HG02588 (cell line): ENCODE measurements at regions not wholly inside any gene's neighbourhood (a gene's known extent, or its start where the extent isn't known, plus 50 kb on each side); places are given as distances from the start of the nearest gene placed in this dataset.
"Not testable (repeated sequence)": the region's sequence is repeated elsewhere in the genome, so short reads cannot be mapped to it uniquely, and the experiment has no call there.

Source experiments
- ATAC-seq: cut with Tn5 transposase; IDR thresholded peaks from one replicate; pipeline ENCODE4 v1.9.1; 2021; ENCODE audit warnings: mild to moderate bottlenecking, moderate library complexity; ENCODE audit not compliant: unreplicated experiment

DNA sequence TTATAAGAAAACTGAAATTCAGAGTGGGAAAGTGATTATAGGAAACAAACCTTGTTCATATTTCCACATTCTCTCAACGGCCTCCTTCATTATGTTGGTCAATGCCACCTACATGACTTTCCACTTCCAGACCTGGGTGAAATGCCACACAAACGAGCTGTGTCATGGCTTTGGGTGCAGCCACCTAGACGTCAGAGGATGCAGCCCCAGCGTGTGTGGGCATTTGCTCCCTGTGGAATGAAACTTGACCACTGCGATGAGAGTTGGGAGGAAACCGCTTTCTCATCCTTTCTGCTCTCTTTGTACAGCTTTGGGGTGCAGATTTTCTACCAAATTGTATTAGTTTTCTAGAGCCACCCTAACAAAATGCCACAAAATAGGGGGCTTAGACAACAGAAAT, 291.0 kb downstream of the CYRIA start:
- ATAC-seq, result no peak

DNA sequence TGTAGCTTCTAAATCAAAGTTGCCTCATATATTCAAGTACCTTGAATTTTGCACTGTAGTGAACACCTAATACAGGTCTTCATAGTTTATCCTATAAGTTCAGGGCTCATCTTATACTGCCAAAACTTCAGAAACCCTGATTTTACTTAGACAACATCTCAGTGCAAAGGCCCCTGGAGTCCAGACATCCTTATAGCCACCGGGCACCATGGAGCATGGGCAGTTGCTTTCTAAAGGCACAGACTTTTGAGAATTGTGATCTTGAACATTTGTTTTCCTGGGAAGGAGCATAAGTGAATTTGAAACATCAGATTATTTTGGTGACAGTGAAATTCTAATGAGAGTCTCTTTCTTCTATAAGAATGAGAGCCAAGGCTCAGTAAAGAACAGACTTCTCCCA, 292.3 kb downstream of the CYRIA start:
- ATAC-seq, result no peak

- no peak for ATAC-seq
Measured at GRCh38 chr2:16371751-16372150, 293.9 kb downstream of the CYRIA start.

- ATAC-seq, result no peak
Measured at GRCh38 chr2:16368951-16369350, 296.7 kb downstream of the CYRIA start.

DNA sequence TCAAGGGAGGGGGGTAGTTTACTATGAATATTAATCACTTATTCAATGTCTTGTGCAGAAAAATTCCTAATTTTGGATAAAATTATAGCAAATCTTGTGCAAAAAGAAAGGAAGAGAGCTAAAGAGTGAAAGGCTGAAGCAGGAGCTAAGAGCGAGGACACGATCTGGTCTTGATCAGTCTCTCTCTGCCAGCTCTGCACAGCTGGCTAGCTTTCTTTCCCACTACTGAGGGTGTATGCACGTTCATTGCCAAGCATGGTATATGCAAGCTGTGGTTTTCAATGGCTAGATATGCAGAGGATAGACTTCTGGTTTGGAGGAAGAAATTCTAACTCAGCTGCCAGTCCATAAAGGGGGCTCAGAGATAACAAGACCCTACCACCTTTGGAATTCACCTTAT, 297.3 kb downstream of the CYRIA start:
- no peak for ATAC-seq

- no peak for ATAC-seq
Measured at GRCh38 chr2:16365366-16365765, 300.3 kb downstream of the CYRIA start.

- ATAC-seq, result no peak
Measured at GRCh38 chr2:16363581-16363980, 302.1 kb downstream of the CYRIA start.

GRCh38 chr2:16362611-16363010, 303.0 kb downstream of the CYRIA start:
- ATAC-seq, result no peak

DNA sequence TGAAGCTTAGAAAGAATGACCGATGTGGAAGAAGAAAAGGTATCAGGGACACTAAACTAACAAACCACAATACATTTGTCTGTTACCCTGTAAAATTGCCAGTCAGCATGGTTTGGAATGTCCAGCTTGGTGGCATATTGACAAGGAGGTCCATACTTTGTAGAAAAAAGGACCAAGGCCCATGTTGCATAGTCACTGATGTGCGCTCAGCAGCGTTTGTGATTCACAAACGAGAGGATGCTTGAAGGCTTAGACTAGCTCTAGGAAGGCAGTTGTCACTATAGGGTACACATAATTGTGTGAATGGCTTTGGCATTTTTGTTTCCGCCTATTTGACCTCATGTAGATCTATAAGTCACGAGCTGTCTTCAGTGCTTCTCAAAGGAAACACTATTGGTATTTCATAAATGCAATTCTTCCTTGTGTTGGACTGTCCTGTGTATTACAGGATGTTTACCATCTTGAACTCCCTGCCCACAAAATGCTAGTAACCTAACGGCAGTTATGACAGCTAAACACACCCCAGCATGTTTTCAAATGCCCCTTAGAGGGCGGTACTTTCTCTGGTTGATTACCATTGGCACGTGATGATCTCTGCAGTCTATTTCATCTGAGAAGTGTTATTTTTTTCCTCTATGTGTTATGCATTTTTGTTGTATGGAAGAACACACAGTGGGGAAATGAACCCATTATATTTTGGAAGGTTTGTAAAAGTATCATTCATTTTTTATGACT, 304.2 kb downstream of the CYRIA start:
- no peak for ATAC-seq

DNA sequence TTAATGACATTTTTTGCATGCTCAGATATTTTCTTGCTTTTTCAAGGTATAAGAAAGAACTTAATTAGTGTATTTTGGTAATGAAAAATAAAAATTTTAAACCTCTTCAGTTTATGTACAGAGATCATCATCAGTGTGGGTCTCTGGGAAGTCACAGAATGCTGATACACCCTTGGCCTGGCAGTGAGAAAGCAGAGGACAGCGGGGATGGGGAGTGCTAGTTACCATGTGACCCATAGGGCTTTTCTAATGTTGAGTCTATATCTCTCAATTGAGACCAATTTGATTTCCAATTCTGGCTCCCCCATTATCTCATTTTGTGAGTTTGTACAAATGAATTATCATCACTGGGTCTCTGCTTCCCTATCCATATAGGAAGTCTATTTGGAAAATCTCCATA, 305.7 kb downstream of the CYRIA start:
- ATAC-seq, result no peak

DNA sequence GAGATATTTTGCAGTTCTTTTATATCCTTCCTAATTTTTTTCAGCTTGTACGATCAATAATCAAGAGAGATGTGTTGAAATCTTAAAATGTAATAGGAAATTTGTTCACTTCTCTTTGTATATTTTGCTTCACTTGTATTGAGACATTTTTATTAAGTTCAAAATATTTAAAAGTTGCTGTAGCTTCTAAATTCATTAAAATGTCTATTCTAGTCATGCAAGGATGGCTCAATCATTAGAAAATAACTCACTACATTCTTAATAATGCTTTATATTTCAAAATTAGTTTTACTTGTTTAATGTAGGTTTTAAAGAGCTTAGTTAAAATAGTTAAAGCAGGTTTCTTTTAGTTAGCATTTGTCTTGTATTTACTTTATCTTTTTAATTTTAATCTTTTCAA, 308.4 kb downstream of the CYRIA start:
- ATAC-seq, result no peak

DNA sequence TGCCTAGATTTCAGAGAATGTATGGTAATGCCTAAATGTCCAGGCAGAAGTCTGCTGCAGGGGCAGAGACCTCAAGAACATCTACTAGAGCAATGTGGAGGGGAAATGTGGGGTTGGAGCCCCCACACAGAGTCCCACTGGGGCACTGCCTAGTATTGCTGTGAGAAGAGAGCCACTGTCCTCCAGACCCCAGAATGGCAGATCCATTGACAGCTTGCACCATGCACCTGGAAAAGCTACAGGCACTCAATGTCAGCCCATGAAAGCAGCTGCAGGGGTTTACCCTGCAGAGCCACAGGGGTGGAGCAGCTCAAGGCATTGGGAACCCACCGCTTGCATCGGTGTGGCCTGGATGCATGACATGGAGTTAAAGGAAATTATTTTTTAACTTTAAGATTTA, 314.1 kb downstream of the CYRIA start:
- ATAC-seq, result no peak

GRCh38 chr2:16351137-16351536, 314.5 kb downstream of the CYRIA start:
- ATAC-seq, result no peak

- ATAC-seq, result no peak
Measured at GRCh38 chr2:16350211-16350610, 315.4 kb downstream of the CYRIA start.

DNA sequence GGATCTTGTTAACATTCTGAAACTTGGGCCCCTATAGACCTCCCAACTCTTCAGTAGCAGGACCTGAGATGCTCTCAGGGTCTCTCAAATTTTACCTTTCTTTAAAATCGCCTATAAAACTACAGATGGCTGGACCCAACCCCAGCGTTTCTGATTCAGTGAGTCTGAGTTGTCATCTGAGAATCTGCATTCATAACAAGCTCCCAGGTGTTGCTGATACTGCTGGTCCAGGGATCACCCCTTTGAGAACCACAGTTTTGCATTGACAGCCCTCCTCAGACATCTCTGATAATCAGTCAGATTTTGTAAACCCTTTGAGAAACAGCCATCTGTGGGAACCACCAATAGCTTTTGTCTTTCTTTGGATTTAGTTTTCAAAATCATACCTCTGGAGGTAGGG, 315.8 kb downstream of the CYRIA start:
- no peak for ATAC-seq

GRCh38 chr2:16348821-16349515, 316.7 kb downstream of the CYRIA start:
- no peak for ATAC-seq

DNA sequence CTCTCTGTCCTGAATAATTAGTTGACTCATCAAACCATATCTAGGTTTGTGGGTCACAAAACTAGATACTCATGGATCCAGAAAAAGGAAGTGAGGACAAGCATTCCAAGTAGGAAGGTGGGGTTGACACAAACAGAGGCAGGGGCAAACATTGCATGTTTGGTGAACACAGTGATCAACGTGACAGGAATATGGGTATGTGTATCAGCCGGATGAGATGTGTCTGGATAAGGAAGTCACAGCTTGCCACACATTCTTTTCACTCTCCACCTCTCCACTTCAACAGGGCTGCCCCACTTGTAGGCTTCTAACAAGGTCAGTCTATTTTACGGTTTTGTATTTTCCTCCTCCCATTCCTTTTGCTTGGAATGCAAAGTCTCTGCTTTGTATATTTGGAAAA, 319.0 kb downstream of the CYRIA start:
- no peak for ATAC-seq

- not testable (repeated sequence) for ATAC-seq
Measured at GRCh38 chr2:16345231-16345630, 320.4 kb downstream of the CYRIA start.

DNA sequence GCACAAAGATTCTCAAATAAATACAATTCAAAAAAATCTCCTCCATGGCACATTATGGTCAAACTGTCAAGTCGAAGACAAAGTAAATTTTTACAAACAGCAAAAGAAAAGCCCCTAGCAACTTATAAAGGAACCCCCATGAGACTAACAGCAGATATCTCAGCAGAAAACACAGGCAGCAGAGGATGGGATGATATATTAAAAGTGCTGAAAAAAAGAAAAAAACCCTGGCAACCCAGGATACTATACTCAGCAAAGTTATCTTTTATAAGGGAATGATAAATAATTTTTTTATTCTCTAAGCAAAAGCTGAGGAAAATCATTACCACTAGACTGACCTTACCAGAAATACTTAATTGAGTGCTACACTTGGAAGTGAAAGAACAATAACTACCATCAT, 326.4 kb downstream of the CYRIA start:
- ATAC-seq, result no peak

- ATAC-seq, result no peak
Measured at GRCh38 chr2:16338026-16338425, 327.6 kb downstream of the CYRIA start.

- ATAC-seq, result no peak
Measured at GRCh38 chr2:16336916-16337315, 328.7 kb downstream of the CYRIA start.

GRCh38 chr2:16336491-16336890, 329.1 kb downstream of the CYRIA start:
- ATAC-seq, result no peak

DNA sequence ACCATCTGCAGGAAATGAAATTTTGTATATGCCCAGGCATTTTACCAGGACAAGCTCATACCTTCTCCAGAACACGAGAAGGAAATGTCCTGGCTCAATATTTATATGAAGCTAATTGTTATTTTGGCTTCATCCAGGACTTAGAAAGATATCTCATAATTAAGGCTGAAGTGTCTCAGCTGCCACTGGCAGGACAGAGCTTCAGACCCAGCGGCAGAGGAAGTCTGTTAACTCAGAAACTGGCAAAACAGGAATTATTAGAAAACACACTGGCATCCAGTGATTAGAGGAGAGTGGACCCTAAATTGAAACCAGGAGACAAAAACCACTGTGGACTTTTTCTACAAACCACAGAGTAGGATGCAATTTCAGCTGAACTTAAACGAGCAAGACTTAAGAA, 329.7 kb downstream of the CYRIA start:
- ATAC-seq, result no peak
